Activated T-cell treated with anti-CD3 and anti-CD28 coated beads, Interleukin-2, amount 50 U/mL, for 1 hour (primary cell): ENCODE measurements at regions not wholly inside any gene's neighbourhood (a gene's known extent, or its start where the extent isn't known, plus 50 kb on each side); places are given as distances from the start of the nearest gene placed in this dataset.
"Not testable (repeated sequence)": the region's sequence is repeated elsewhere in the genome, so short reads cannot be mapped to it uniquely, and the experiment has no call there.

Experiments used
- DNase-seq: peaks from one replicate; pipeline ENCODE4 v3.0.0-alpha.2; 2020

DNA sequence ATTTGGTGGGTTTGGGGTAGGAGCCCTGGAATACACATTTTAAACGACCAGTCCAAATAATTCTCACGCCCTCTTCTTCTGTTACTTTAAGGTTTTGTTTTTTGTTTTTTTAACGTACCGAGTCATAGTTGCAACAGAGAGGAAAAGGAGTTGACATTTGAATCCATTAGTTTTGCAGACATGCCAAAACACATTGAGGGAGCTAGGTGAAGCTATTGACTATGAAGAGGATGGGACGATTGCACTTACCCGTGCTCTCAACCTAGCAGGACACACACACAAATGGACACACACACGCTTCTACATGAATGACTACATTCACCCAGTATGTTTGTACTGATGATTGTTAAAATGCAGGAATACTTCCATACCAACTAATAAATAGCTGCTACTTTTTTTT lies 54.3 kb upstream of the CIT start:
- no peak for DNase-seq

DNA sequence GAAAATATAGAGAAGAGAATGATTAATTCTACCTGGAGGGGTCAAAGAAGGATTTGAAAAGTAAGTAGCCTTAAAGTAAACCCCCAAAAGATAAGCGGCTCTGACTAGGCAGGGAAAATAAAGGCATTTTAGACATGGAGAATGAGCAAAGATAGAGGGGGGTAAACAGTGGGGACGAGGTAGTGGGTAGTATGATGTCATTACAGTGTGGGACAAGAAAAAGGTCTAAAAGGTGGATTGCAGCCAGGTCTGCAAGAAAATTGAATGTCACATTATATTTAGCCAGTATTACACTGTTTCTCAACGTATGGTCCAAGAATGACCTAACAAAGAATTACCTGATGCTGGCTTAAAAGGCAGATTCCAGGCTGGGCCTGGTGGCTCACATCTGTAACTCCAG lies 55.8 kb upstream of the CIT start:
- DNase-seq = no peak

DNA sequence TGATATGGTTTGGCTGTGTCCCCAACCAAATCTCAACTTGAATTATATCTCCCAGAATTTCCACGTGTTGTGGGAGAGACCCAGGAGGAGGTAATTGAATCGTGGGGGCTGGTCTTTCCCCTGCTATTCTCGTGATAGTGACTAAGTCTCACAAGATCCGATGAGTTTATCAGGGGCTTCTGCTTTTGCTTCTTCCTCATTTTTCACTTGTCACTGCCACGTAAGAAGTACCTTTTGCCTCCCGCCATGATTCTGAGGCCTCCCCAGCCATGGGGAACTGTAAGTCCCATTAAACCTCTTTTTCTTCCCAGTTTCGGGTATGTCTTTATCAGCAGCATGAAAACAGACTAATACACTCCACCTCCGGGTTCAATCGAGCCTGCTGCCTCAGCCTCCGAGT lies 54.3 kb upstream of the BICDL1 start:
- not testable (repeated sequence) for DNase-seq

DNA sequence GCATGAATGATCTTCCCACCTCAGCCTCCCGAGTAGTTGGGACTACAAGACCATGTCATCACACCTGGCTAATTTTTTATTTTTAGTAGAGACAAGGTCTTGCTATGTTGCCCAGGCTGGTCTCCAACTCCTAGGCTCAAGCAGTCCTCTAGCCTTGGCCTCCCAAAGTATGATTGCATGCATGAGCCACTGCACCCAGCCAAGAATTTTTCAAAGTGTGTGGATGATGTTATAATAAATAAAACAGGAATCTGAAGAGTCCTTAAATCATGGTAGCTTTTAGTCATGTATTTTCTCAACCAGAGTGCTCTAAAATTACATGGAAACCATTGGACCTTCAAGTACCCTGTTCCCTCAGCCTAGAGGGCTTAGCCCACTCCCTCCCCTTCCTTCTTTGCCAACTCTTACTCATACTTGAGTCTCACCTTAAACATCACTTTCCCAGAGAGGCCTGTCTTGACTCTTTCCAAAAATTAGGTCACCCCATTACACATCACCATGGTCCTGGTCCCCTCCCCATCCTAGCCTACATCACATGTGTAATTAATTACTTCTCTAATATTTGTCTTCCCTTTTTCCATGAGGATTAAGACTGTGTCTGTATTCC lies 52.2 kb upstream of the BICDL1 start:
- DNase-seq = no peak

DNA sequence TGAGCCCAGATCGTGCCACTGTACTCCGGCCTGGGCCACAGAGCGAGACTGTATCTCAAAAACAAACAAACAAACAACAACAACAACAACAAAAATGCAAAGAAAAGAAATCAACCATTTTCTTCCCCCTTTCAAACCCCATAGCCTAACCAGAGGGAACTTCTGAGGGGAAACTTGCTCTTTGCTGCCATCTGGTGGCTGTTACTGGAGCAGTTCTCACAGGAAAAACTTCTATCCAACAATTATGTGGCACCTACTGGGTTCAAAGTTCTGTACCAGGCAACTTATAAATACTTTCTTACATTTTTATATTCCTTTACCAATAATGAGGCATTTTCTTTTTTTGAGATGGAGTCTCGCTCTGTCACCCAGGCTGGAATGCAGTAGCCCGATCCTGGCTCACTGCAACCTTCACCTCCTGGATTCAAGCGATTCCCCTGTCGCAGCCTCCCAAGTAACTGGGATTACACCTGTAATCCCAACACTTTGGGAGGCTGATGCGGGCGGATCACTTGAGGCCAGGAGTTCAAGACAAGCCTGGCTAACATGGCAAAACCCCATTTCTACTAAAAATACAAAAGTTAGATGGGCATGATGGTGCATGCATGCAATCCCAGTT lies 50.9 kb upstream of the BICDL1 start:
- peak; percentile 70 for DNase-seq
